ENCODE measurements at regions not wholly inside any gene's neighbourhood (a gene's known extent, or its start where the extent isn't known, plus 50 kb on each side); places are given as distances from the start of the nearest gene placed in this dataset.

DNA sequence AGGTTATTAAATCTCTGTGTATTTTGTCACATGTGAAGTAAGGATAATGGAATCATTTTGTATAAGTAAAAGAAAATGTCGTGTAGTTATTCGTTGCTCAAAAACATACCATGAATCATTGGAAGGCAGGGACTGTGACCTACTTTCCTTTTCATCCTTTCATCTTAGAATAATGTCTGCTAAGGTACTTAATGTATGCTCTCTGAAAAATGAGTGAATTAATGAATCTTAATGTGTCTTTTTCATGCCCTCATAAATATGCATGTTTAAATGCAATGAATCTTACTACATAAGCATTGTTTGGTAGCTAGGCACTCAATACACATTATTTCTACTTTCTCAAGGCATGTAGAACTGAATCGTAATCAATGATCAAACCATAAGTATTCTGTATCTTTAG is 343.9 kb downstream of the MAGEB5 start (continued):
- TF ChIP-seq, protein P1, sequence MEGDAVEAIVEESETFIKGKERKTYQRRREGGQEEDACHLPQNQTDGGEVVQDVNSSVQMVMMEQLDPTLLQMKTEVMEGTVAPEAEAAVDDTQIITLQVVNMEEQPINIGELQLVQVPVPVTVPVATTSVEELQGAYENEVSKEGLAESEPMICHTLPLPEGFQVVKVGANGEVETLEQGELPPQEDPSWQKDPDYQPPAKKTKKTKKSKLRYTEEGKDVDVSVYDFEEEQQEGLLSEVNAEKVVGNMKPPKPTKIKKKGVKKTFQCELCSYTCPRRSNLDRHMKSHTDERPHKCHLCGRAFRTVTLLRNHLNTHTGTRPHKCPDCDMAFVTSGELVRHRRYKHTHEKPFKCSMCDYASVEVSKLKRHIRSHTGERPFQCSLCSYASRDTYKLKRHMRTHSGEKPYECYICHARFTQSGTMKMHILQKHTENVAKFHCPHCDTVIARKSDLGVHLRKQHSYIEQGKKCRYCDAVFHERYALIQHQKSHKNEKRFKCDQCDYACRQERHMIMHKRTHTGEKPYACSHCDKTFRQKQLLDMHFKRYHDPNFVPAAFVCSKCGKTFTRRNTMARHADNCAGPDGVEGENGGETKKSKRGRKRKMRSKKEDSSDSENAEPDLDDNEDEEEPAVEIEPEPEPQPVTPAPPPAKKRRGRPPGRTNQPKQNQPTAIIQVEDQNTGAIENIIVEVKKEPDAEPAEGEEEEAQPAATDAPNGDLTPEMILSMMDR (IDR thresholded peaks at IDR 0.05): no peak
- TF ChIP-seq ZC3H11A (IDR thresholded peaks at IDR 0.05) (no peak), MAFK (IDR thresholded peaks at IDR 0.05; ENCODE audit: partially characterized antibody) (no peak), CHD4 (IDR thresholded peaks at IDR 0.05; ENCODE audit: borderline replicate concordance) (no peak)
- TF ChIP-seq, protein P2, sequence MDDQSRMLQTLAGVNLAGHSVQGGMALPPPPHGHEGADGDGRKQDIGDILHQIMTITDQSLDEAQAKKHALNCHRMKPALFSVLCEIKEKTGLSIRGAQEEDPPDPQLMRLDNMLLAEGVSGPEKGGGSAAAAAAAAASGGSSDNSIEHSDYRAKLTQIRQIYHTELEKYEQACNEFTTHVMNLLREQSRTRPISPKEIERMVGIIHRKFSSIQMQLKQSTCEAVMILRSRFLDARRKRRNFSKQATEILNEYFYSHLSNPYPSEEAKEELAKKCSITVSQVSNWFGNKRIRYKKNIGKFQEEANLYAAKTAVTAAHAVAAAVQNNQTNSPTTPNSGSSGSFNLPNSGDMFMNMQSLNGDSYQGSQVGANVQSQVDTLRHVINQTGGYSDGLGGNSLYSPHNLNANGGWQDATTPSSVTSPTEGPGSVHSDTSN (IDR thresholded peaks at IDR 0.05): no peak
- TF ChIP-seq, protein P3, sequence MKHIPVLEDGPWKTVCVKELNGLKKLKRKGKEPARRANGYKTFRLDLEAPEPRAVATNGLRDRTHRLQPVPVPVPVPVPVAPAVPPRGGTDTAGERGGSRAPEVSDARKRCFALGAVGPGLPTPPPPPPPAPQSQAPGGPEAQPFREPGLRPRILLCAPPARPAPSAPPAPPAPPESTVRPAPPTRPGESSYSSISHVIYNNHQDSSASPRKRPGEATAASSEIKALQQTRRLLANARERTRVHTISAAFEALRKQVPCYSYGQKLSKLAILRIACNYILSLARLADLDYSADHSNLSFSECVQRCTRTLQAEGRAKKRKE (CRISPR knock-in tag; IDR thresholded peaks at IDR 0.05; ENCODE audit: low read depth): no peak

DNA sequence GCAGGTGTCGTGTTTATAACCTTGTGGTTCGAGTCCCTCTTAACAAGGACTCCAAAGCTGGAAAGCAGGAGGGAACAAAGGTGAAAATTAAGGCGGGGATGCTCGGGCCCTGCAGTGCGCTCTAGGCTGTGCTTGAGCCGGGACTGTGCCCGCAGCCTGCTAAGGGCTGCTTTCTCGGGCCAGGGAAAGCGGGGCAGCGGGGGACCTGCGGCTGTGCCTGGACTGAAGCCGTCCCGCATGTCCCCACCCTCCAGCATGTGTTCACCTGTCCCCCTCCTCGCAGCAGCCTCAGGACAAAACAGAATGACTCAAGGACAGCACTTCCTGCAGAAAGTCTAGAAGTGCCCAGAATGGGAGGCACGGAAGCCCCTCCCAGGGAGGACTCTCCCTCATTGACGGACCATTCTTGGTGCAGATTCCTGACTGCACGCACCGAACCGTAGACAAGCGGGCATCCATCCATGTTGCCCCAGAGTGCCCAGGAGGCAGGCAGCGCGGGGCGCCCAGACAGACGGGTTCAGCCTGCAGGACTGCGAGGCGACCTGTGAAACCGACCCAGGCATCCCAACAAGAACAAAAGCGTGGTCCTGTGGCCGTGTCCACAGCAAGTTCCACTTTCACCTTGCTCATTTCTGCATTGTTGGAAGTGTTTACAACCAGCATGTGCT is 342.9 kb downstream of the MAGEB5 start:
- DNase-seq (ENCODE audit: low read depth in 1 of 2, low spot score in 1 of 2): no peak
- CTCF ChIA-PET: no interaction called here

DNA sequence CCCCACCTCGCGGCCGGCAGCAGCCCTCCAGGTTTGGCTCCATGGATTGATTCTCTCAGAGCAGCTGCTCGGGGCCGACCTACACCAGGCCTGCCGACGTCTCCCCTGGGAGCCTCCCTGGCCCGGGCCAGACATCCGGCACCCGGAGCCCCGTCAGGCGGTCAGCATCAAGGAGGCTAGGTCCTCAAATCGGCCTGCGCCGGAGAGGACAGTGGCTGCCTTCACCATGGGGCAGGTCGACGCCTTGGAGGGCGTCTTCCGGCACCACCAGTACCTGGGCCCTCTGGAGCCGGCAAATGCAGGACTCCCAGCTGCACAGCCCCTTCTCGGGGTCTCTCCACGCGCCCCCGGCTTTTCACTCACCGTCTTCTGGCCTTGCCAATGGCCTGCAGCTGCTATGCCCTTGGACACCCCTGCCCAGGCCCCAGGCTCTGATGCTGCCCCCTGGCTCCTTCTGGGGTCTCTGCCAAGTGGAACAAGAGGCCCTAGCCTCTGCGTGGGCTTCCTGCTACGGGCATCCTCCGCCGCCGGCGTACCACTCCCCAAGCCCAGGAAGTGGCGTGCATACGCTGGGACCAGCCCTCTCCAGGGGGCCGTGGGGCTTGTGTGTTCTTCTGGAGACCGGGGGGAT is 341.8 kb downstream of the MAGEB5 start:
- no CpG with 5 or more reads among the region's 35 CpGs for WGBS (ENCODE audit: missing lambda C conversion rate)
- H3K4me1 ChIP-seq: no peaks in the 10 kb centered on the region
- ATAC-seq: no peak
- TF ChIP-seq NFE2L2 (conservative IDR thresholded peaks at IDR 0.05; ENCODE audit: low read length) (no peak), TP53 (CRISPR knock-in tag; IDR thresholded peaks at IDR 0.05) (no peak), HOXB5 (CRISPR knock-in tag; IDR thresholded peaks at IDR 0.05) (no peak), KDM1A (IDR thresholded peaks at IDR 0.05; ENCODE audit: low read depth) (no peak), HOXA7 (CRISPR knock-in tag; IDR thresholded peaks at IDR 0.05) (no peak), ZNF302 (CRISPR knock-in tag; IDR thresholded peaks at IDR 0.05) (no peak), GATA3 (IDR thresholded peaks at IDR 0.05; ENCODE audit: borderline replicate concordance) (no peak), ESRRA (IDR thresholded peaks at IDR 0.05; ENCODE audit: borderline replicate concordance, low read length) (no peak), ZSCAN20 (CRISPR knock-in tag; IDR thresholded peaks at IDR 0.05) (no peak), ZC3H11A (IDR thresholded peaks at IDR 0.05) (no peak), ZFP36 (IDR thresholded peaks at IDR 0.05; ENCODE audit: borderline replicate concordance, partially characterized antibody) (no peak), RARB (CRISPR knock-in tag; IDR thresholded peaks at IDR 0.05) (no peak), CHD2 (IDR thresholded peaks at IDR 0.05; ENCODE audit: low read length, partially characterized antibody) (no peak), EHF (CRISPR knock-in tag; IDR thresholded peaks at IDR 0.05) (no peak)
- TF ChIP-seq, protein P4, sequence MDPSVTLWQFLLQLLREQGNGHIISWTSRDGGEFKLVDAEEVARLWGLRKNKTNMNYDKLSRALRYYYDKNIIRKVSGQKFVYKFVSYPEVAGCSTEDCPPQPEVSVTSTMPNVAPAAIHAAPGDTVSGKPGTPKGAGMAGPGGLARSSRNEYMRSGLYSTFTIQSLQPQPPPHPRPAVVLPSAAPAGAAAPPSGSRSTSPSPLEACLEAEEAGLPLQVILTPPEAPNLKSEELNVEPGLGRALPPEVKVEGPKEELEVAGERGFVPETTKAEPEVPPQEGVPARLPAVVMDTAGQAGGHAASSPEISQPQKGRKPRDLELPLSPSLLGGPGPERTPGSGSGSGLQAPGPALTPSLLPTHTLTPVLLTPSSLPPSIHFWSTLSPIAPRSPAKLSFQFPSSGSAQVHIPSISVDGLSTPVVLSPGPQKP (IDR thresholded peaks at IDR 0.05; ENCODE audit: low read depth, low read length): no peak

More for the DNA sequence above, 342.9 kb downstream of the MAGEB5 start:
- POLR2A ChIA-PET: no interaction called here
- H3K4me3 ChIP-seq: no peak overlapping the region
- no peaks in the 10 kb centered on the region for H3K9me3 ChIP-seq
- 29% methylated on average over 18 of the region's 29 CpGs for WGBS (ENCODE audit: missing lambda C conversion rate)
- FAIRE-seq (no peak), ATAC-seq (no peak)
- H3K4me1 ChIP-seq: no peaks in the 10 kb centered on the region
- H3K27ac ChIP-seq: no peak overlapping the region
- H3K4me2 ChIP-seq: no peak overlapping the region
- TF ChIP-seq, protein P5, sequence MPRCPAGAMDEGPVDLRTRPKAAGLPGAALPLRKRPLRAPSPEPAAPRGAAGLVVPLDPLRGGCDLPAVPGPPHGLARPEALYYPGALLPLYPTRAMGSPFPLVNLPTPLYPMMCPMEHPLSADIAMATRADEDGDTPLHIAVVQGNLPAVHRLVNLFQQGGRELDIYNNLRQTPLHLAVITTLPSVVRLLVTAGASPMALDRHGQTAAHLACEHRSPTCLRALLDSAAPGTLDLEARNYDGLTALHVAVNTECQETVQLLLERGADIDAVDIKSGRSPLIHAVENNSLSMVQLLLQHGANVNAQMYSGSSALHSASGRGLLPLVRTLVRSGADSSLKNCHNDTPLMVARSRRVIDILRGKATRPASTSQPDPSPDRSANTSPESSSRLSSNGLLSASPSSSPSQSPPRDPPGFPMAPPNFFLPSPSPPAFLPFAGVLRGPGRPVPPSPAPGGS (IDR thresholded peaks at IDR 0.05): no peak
- TF ChIP-seq CBX2 (IDR thresholded peaks at IDR 0.05; ENCODE audit: borderline replicate concordance, low read depth): no peak
- no peak for TF ChIP-seq EP300 (IDR thresholded peaks at IDR 0.05)
- TF ChIP-seq RARB (CRISPR knock-in tag; IDR thresholded peaks at IDR 0.05): no peak
- TF ChIP-seq, protein P4 (IDR thresholded peaks at IDR 0.05; ENCODE audit: low read depth, low read length): no peak
- no peak for TF ChIP-seq MYC (IDR thresholded peaks at IDR 0.05; ENCODE audit: borderline replicate concordance, low read length)
- no peak for TF ChIP-seq FOSB (CRISPR knock-in tag; IDR thresholded peaks at IDR 0.05)
- TF ChIP-seq, protein P6, sequence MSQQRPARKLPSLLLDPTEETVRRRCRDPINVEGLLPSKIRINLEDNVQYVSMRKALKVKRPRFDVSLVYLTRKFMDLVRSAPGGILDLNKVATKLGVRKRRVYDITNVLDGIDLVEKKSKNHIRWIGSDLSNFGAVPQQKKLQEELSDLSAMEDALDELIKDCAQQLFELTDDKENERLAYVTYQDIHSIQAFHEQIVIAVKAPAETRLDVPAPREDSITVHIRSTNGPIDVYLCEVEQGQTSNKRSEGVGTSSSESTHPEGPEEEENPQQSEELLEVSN (IDR thresholded peaks at IDR 0.05; ENCODE audit: borderline replicate concordance, low read depth): no peak
- TF ChIP-seq CHD2 (IDR thresholded peaks at IDR 0.05; ENCODE audit: low read length, partially characterized antibody): no peak
- TF ChIP-seq RCOR1 (IDR thresholded peaks at IDR 0.05; ENCODE audit: low read depth, low read length): no peak
- no peak for TF ChIP-seq KDM5A (IDR thresholded peaks at IDR 0.05)
- no peak for TF ChIP-seq HDAC2 (IDR thresholded peaks at IDR 0.05)

More for the DNA sequence above, 341.8 kb downstream of the MAGEB5 start:
- no peak overlapping the region for H3K27ac ChIP-seq
- no peak for FAIRE-seq
- ChIA-PET POLR2A (no interaction called here), CTCF (no interaction called here)
- H3K4me3 ChIP-seq: no peak overlapping the region
- H3K4me2 ChIP-seq: no peak overlapping the region
- no peak for DNase-seq (ENCODE audit: low read depth in 1 of 2, low spot score in 1 of 2)
- no peaks in the 10 kb centered on the region for H3K9me3 ChIP-seq

Measured in A549 (cell line).